Keratinocyte (primary cell): ENCODE measurements at regions not wholly inside any gene's neighbourhood (a gene's known extent, or its start where the extent isn't known, plus 50 kb on each side); places are given as distances from the start of the nearest gene placed in this dataset.

Experiments
- EZH2 ChIP-seq: IDR thresholded peaks from one replicate; pipeline ENCODE4 v1.6.1; 2012; ENCODE audit warnings: inconsistent platforms, mild to moderate bottlenecking, low read length, moderate library complexity
- TF ChIP-seq, protein P1 (sequence below), 3 experiments: IDR thresholded peaks in 1 of 3; conservative IDR thresholded peaks in 1 of 3; optimal IDR thresholded peaks in 1 of 3; 2 replicates in 2 of 3; 3 replicates in 1 of 3; pipeline versions ENCODE3 to v1.5.1; 2011; ENCODE audit warnings: low read length in 3 of 3, mild to moderate bottlenecking in 3 of 3, moderate library complexity in 2 of 3, control low read depth in 1 of 3, inconsistent platforms in 1 of 3; ENCODE audit not compliant: insufficient read depth in 2 of 3; ENCODE audit errors: extremely low read depth in 1 of 3

DNA sequence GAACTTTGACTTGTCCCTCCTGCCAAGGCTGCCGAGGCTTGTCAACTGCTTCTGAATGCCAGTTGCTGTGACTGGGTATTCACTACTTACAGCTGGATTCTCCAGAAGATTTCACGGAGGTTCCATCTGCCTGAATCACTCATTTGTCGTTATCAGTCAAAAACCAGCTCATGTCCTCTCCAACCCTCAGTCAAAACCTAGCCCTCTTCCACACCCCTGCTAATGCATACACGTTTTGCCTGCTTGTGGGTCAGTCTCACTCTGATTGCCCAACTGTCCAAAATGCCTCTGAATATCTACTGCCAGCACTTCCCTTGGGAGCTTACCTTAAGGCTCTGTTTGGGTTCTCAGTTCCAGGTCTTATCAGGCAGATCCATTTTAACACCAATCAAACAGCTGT is 238.6 kb upstream of the TMEM161B start:
- TF ChIP-seq, protein P1, sequence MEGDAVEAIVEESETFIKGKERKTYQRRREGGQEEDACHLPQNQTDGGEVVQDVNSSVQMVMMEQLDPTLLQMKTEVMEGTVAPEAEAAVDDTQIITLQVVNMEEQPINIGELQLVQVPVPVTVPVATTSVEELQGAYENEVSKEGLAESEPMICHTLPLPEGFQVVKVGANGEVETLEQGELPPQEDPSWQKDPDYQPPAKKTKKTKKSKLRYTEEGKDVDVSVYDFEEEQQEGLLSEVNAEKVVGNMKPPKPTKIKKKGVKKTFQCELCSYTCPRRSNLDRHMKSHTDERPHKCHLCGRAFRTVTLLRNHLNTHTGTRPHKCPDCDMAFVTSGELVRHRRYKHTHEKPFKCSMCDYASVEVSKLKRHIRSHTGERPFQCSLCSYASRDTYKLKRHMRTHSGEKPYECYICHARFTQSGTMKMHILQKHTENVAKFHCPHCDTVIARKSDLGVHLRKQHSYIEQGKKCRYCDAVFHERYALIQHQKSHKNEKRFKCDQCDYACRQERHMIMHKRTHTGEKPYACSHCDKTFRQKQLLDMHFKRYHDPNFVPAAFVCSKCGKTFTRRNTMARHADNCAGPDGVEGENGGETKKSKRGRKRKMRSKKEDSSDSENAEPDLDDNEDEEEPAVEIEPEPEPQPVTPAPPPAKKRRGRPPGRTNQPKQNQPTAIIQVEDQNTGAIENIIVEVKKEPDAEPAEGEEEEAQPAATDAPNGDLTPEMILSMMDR (optimal IDR thresholded peaks at IDR 0.05 in 1 of 3, IDR thresholded peaks at IDR 0.05 in 1 of 3, conservative IDR thresholded peaks at IDR 0.05 in 1 of 3; ENCODE audit: extremely low read depth in 1 of 3, insufficient read depth in 2 of 3, low read length in 3 of 3): no peak
- no peak for TF ChIP-seq EZH2
